Smooth muscle cell (in vitro differentiated cells): ENCODE measurements at regions not wholly inside any gene's neighbourhood (a gene's known extent, or its start where the extent isn't known, plus 50 kb on each side); places are given as distances from the start of the nearest gene placed in this dataset.
A peak's percentile ranks its signal among the peaks of the same experiment; 100 is the strongest.

ENCODE experiments used
- DNase-seq: peaks from one replicate; lab custom pipeline; 2025; ENCODE audit not compliant: unreplicated experiment; lab: John Stamatoyannopoulos, UW
- H2AFZ ChIP-seq: fragments of 200-600 bp; sonication (generic); 2 replicates; pipeline ENCODE4 v1.6.0; 2016; ENCODE audit warnings: antibody characterized with exemption, low read depth, mild to moderate bottlenecking
- H3F3A ChIP-seq: fragments of 200-600 bp; sonication (generic); 2 replicates; pipeline ENCODE4 v1.6.0; 2017; ENCODE audit warnings: antibody characterized with exemption, low read depth
- H3K27ac ChIP-seq: fragments of 200-600 bp; sonication (generic); 2 replicates; pipeline ENCODE4 v1.5.1; 2016; ENCODE audit warnings: low read depth, mild to moderate bottlenecking
- H3K27me3 ChIP-seq: fragments of 200-600 bp; sonication (generic); 2 replicates; pipeline ENCODE4 v1.6.1; 2016; ENCODE audit warnings: low read depth, mild to moderate bottlenecking
- H3K36me3 ChIP-seq: fragments of 200-600 bp; sonication (generic); 2 replicates; pipeline ENCODE4 v1.5.1; 2016; ENCODE audit warnings: low read depth
- H3K4me1 ChIP-seq: fragments of 200-600 bp; sonication (generic); 2 replicates; pipeline ENCODE4 v1.5.1; 2016; ENCODE audit warnings: low read depth
- H3K4me2 ChIP-seq: fragments of 200-600 bp; sonication (generic); 2 replicates; pipeline ENCODE4 v1.6.0; 2016; ENCODE audit warnings: mild to moderate bottlenecking
- H3K4me3 ChIP-seq: fragments of 200-600 bp; sonication (generic); 2 replicates; pipeline ENCODE4 v1.5.1; 2016; ENCODE audit warnings: mild to moderate bottlenecking
- H3K79me2 ChIP-seq: fragments of 200-600 bp; sonication (generic); 2 replicates; pipeline ENCODE4 v1.6.0; 2016; ENCODE audit warnings: low read depth, mild to moderate bottlenecking
- H3K9ac ChIP-seq: fragments of 200-600 bp; sonication (generic); 2 replicates; pipeline ENCODE4 v1.6.0; 2016; ENCODE audit warnings: low read depth
- H3K9me3 ChIP-seq: fragments of 200-600 bp; sonication (generic); replicated peaks from 2 replicates; pipeline ENCODE4 v1.5.1; 2016; ENCODE audit warnings: low read depth
- H4K20me1 ChIP-seq: fragments of 200-600 bp; sonication (generic); 2 replicates; pipeline ENCODE4 v1.6.0; 2016; ENCODE audit warnings: low read depth
- CTCF ChIP-seq: fragments of 200-600 bp; sonication (generic); IDR thresholded peaks from 2 replicates; pipeline ENCODE4 v1.5.1; 2017; ENCODE audit warnings: borderline replicate concordance, mild to moderate bottlenecking, antibody characterized with exemption; ENCODE audit not compliant: insufficient read depth, poor library complexity, severe bottlenecking
- WGBS: methylation state at CpG from one replicate; pipeline ENCODE4 v1.1.7; 2016; ENCODE audit warnings: low lambda C conversion rate; 5-methylcytosine and 5-hydroxymethylcytosine counted together

GRCh38 chr6:168919470-168920179 lies 334.0 kb downstream of the THBS2 start:
- Histone ChIP-seq H3F3A (no peaks in the 10 kb centered on the region), H3K4me1 (no peaks in the 10 kb centered on the region), H3K4me2 (no peak overlapping the region), H3K36me3 (no peaks in the 10 kb centered on the region), H4K20me1 (no peaks in the 10 kb centered on the region), H3K27ac (no peak overlapping the region), H3K9ac (no peak overlapping the region), H3K9me3 (no peaks in the 10 kb centered on the region), H3K79me2 (no peaks in the 10 kb centered on the region), H3K4me3 (no peak overlapping the region), H2AFZ (no peak overlapping the region), H3K27me3 (no peaks in the 10 kb centered on the region)
- no peak for DNase-seq
- WGBS: 73% methylated on average over 13 of the region's 13 CpGs
- no peak for TF ChIP-seq CTCF

- no peak for TF ChIP-seq CTCF
- Histone ChIP-seq H3K9ac (no peak overlapping the region), H4K20me1 (no peaks in the 10 kb centered on the region), H3K4me3 (no peak overlapping the region), H3F3A (no peaks in the 10 kb centered on the region), H2AFZ (no peak overlapping the region), H3K36me3 (no peaks in the 10 kb centered on the region), H3K4me1 (no peaks in the 10 kb centered on the region), H3K79me2 (no peaks in the 10 kb centered on the region), H3K27ac (peak overlapping the region; percentile 56), H3K4me2 (peak overlapping the region; percentile 47), H3K27me3 (no peaks in the 10 kb centered on the region), H3K9me3 (no peaks in the 10 kb centered on the region)
- no peak for DNase-seq
- 33% methylated on average over 11 of the region's 11 CpGs for WGBS
These were observed 337.0 kb downstream of the THBS2 start for GRCh38 chr6:168916576-168917211.

- Histone ChIP-seq H3K36me3 (no peaks in the 10 kb centered on the region), H3F3A (no peaks in the 10 kb centered on the region), H3K4me3 (no peak overlapping the region), H2AFZ (no peak overlapping the region), H4K20me1 (no peaks in the 10 kb centered on the region), H3K27me3 (no peaks in the 10 kb centered on the region), H3K9me3 (no peaks in the 10 kb centered on the region), H3K4me2 (peak overlapping the region; percentile 47), H3K9ac (no peak overlapping the region), H3K4me1 (no peaks in the 10 kb centered on the region), H3K27ac (peak overlapping the region; percentile 56), H3K79me2 (no peaks in the 10 kb centered on the region)
- TF ChIP-seq CTCF: no peak
- WGBS: 66% methylated on average over 4 of the region's 4 CpGs
- DNase-seq: no peak
These were observed 337.8 kb downstream of the THBS2 start for GRCh38 chr6:168915855-168916254.
